ENCODE measurements at regions not wholly inside any gene's neighbourhood (a gene's known extent, or its start where the extent isn't known, plus 50 kb on each side); places are given as distances from the start of the nearest gene placed in this dataset.

GRCh38 chr15:59819092-59819491, 130.0 kb upstream of the BNIP2 start:
- Histone ChIP-seq H3K79me2 (ENCODE audit: control insufficient read depth, low read length) (no peaks in the 10 kb centered on the region), H3K36me3 (ENCODE audit: control insufficient read depth, low read length) (no peaks in the 10 kb centered on the region), H3K27ac (ENCODE audit: low read depth, low read length) (no peak overlapping the region), H3K9me3 (ENCODE audit: control insufficient read depth, insufficient read depth, low read length) (no peaks in the 10 kb centered on the region), H3K4me2 (ENCODE audit: low read length) (no peak overlapping the region), H3K4me1 (ENCODE audit: control insufficient read depth, low read length) (no peaks in the 10 kb centered on the region), H3K4me3 (ENCODE audit: low read length) (no peak overlapping the region), H3F3A (ENCODE audit: control insufficient read depth, insufficient read depth) (no peaks in the 10 kb centered on the region), H3K27me3 (ENCODE audit: control insufficient read depth, low read length) (no peaks in the 10 kb centered on the region), H3K9me2 (replicated peaks; ENCODE audit: control insufficient read depth, low read length) (no peaks in the 10 kb centered on the region), H4K20me1 (ENCODE audit: control insufficient read depth, insufficient read depth, low read depth, low read length) (no peaks in the 10 kb centered on the region)
- TF ChIP-seq CTCF (IDR thresholded peaks at IDR 0.05; ENCODE audit: low read depth, low read length, poor library complexity, severe bottlenecking) (no peak), EZH2phosphoT487 (IDR thresholded peaks at IDR 0.05; ENCODE audit: borderline replicate concordance, low read length) (no peak)

- H3K9me3 ChIP-seq (ENCODE audit: control insufficient read depth, insufficient read depth, low read length) = no peaks in the 10 kb centered on the region
- no peak overlapping the region for H3K4me3 ChIP-seq (ENCODE audit: low read length)
- H3K4me1 ChIP-seq (ENCODE audit: control insufficient read depth, low read length) = no peaks in the 10 kb centered on the region
- H3K79me2 ChIP-seq (ENCODE audit: control insufficient read depth, low read length) = no peaks in the 10 kb centered on the region
- no peak overlapping the region for H3K27ac ChIP-seq (ENCODE audit: low read depth, low read length)
- H3K36me3 ChIP-seq (ENCODE audit: control insufficient read depth, low read length) = no peaks in the 10 kb centered on the region
- H3K27me3 ChIP-seq (ENCODE audit: control insufficient read depth, low read length) = no peaks in the 10 kb centered on the region
- TF ChIP-seq EZH2phosphoT487 (IDR thresholded peaks at IDR 0.05; ENCODE audit: borderline replicate concordance, low read length) (no peak), CTCF (IDR thresholded peaks at IDR 0.05; ENCODE audit: low read depth, low read length, poor library complexity, severe bottlenecking) (no peak)
- H4K20me1 ChIP-seq (ENCODE audit: control insufficient read depth, insufficient read depth, low read depth, low read length) = no peaks in the 10 kb centered on the region
- no peaks in the 10 kb centered on the region for H3F3A ChIP-seq (ENCODE audit: control insufficient read depth, insufficient read depth)
- H3K9me2 ChIP-seq (replicated peaks; ENCODE audit: control insufficient read depth, low read length) = no peaks in the 10 kb centered on the region
- H3K4me2 ChIP-seq (ENCODE audit: low read length) = no peak overlapping the region
Measured at GRCh38 chr15:59818336-59818735, 129.2 kb upstream of the BNIP2 start.

GRCh38 chr15:59817834-59818233, 128.7 kb upstream of the BNIP2 start:
- no peak overlapping the region for H3K4me2 ChIP-seq (ENCODE audit: low read length)
- no peaks in the 10 kb centered on the region for H3K36me3 ChIP-seq (ENCODE audit: control insufficient read depth, low read length)
- H3K4me1 ChIP-seq (ENCODE audit: control insufficient read depth, low read length) = no peaks in the 10 kb centered on the region
- no peaks in the 10 kb centered on the region for H4K20me1 ChIP-seq (ENCODE audit: control insufficient read depth, insufficient read depth, low read depth, low read length)
- no peak overlapping the region for H3K27ac ChIP-seq (ENCODE audit: low read depth, low read length)
- no peak overlapping the region for H3K4me3 ChIP-seq (ENCODE audit: low read length)
- no peaks in the 10 kb centered on the region for H3K9me2 ChIP-seq (replicated peaks; ENCODE audit: control insufficient read depth, low read length)
- no peaks in the 10 kb centered on the region for H3F3A ChIP-seq (ENCODE audit: control insufficient read depth, insufficient read depth)
- no peak for TF ChIP-seq EZH2phosphoT487 (IDR thresholded peaks at IDR 0.05; ENCODE audit: borderline replicate concordance, low read length)
- TF ChIP-seq CTCF (IDR thresholded peaks at IDR 0.05; ENCODE audit: low read depth, low read length, poor library complexity, severe bottlenecking) = no peak
- H3K9me3 ChIP-seq (ENCODE audit: control insufficient read depth, insufficient read depth, low read length) = no peaks in the 10 kb centered on the region
- H3K79me2 ChIP-seq (ENCODE audit: control insufficient read depth, low read length) = no peaks in the 10 kb centered on the region
- no peaks in the 10 kb centered on the region for H3K27me3 ChIP-seq (ENCODE audit: control insufficient read depth, low read length)

GRCh38 chr15:59817053-59817452, 127.9 kb upstream of the BNIP2 start:
- Histone ChIP-seq H4K20me1 (ENCODE audit: control insufficient read depth, insufficient read depth, low read depth, low read length) (no peaks in the 10 kb centered on the region), H3K79me2 (ENCODE audit: control insufficient read depth, low read length) (no peaks in the 10 kb centered on the region), H3K36me3 (ENCODE audit: control insufficient read depth, low read length) (no peaks in the 10 kb centered on the region), H3K9me2 (replicated peaks; ENCODE audit: control insufficient read depth, low read length) (no peaks in the 10 kb centered on the region), H3K27ac (ENCODE audit: low read depth, low read length) (no peak overlapping the region), H3F3A (ENCODE audit: control insufficient read depth, insufficient read depth) (no peaks in the 10 kb centered on the region), H3K4me3 (ENCODE audit: low read length) (no peak overlapping the region), H3K9me3 (ENCODE audit: control insufficient read depth, insufficient read depth, low read length) (no peaks in the 10 kb centered on the region), H3K4me1 (ENCODE audit: control insufficient read depth, low read length) (no peaks in the 10 kb centered on the region), H3K4me2 (ENCODE audit: low read length) (no peak overlapping the region), H3K27me3 (ENCODE audit: control insufficient read depth, low read length) (no peaks in the 10 kb centered on the region)
- TF ChIP-seq CTCF (IDR thresholded peaks at IDR 0.05; ENCODE audit: low read depth, low read length, poor library complexity, severe bottlenecking) (no peak), EZH2phosphoT487 (IDR thresholded peaks at IDR 0.05; ENCODE audit: borderline replicate concordance, low read length) (no peak)

All from DOHH2 (cell line).